ENCODE measurements at regions not wholly inside any gene's neighbourhood (a gene's known extent, or its start where the extent isn't known, plus 50 kb on each side); places are given as distances from the start of the nearest gene placed in this dataset.

- TF ChIP-seq CTCF (conservative IDR thresholded peaks at IDR 0.05) (no peak), ZFX (IDR thresholded peaks at IDR 0.05) (no peak)
These were observed 933.6 kb upstream of the ROBO1 start for GRCh38 chr3:80701349-80701748.
